Neuronal stem cell (in vitro differentiated cells): ENCODE measurements at regions not wholly inside any gene's neighbourhood (a gene's known extent, or its start where the extent isn't known, plus 50 kb on each side); places are given as distances from the start of the nearest gene placed in this dataset.

ENCODE experiments used
- DNase-seq: peaks from one replicate; pipeline ENCODE4 v3.0.0-alpha.2; 2013; ENCODE audit warnings: low spot score
- H2AFZ ChIP-seq: one replicate; pipeline ENCODE4 v1.6.1; 2013; ENCODE audit warnings: mild to moderate bottlenecking, low read length, inconsistent platforms
- H2AK5ac ChIP-seq: 2 replicates; pipeline ENCODE4 v1.6.1; 2013; ENCODE audit warnings: low read depth, mild to moderate bottlenecking, inconsistent platforms, low read length, moderate library complexity, mixed read lengths
- H2BK120ac ChIP-seq: 2 replicates; pipeline ENCODE4 v1.6.1; 2013; ENCODE audit warnings: low read depth, mild to moderate bottlenecking, inconsistent platforms, low read length, moderate library complexity, mixed read lengths
- H2BK12ac ChIP-seq: one replicate; pipeline ENCODE4 v1.6.1; 2013; ENCODE audit warnings: low read length, inconsistent platforms
- H2BK15ac ChIP-seq: 2 replicates; pipeline ENCODE4 v1.6.1; 2013; ENCODE audit warnings: mild to moderate bottlenecking, low read length, inconsistent platforms, mixed read lengths
- H2BK5ac ChIP-seq: one replicate; pipeline ENCODE4 v1.6.1; 2013; ENCODE audit warnings: inconsistent platforms, mild to moderate bottlenecking, low read length, moderate library complexity
- H3K14ac ChIP-seq: one replicate; pipeline ENCODE4 v1.6.1; 2013; ENCODE audit warnings: low read length, inconsistent platforms
- H3K18ac ChIP-seq: 2 replicates; pipeline ENCODE4 v1.6.1; 2013; ENCODE audit warnings: low read length, inconsistent platforms
- H3K23ac ChIP-seq: 2 replicates; pipeline ENCODE4 v1.6.1; 2013; ENCODE audit warnings: low read depth, mild to moderate bottlenecking, mixed read lengths, low read length, inconsistent platforms; ENCODE audit not compliant: poor library complexity
- H3K27ac ChIP-seq: replicated peaks from 3 replicates; pipeline ENCODE4 v1.5.1; 2013; ENCODE audit warnings: low read length, inconsistent platforms
- H3K27me3 ChIP-seq, 3 experiments: 2 replicates each; pipeline ENCODE4 v1.6.1; 2013; ENCODE audit warnings: low read length in 3 of 3, mild to moderate bottlenecking in 2 of 3, inconsistent platforms in 1 of 3, low read depth in 1 of 3, mixed read lengths in 1 of 3, moderate library complexity in 1 of 3; ENCODE audit not compliant: control insufficient read depth in 3 of 3, insufficient read depth in 3 of 3
- H3K36me3 ChIP-seq, 2 donors: replicated peaks in 1 of 2; 2 replicates each; pipeline ENCODE4 v1.6.1; 2013; ENCODE audit warnings: low read length in 2 of 2; ENCODE audit not compliant: control insufficient read depth in 2 of 2, insufficient read depth in 2 of 2
- H3K4ac ChIP-seq: 2 replicates; pipeline ENCODE4 v1.6.1; 2013; ENCODE audit warnings: inconsistent platforms, mild to moderate bottlenecking, low read length, moderate library complexity
- H3K4me1 ChIP-seq, 2 donors: 1 replicate in 1 of 2; 2 replicates in 1 of 2; pipeline ENCODE4 v1.6.1; 2013; ENCODE audit warnings: low read length in 2 of 2, low read depth in 1 of 2; ENCODE audit not compliant: control insufficient read depth in 2 of 2, insufficient read depth in 1 of 2
- H3K4me2 ChIP-seq: one replicate; pipeline ENCODE4 v1.6.1; 2013; ENCODE audit warnings: mild to moderate bottlenecking, low read length, inconsistent platforms; ENCODE audit not compliant: insufficient read depth, poor library complexity, severe bottlenecking
- H3K4me3 ChIP-seq, 2 donors: 2 replicates each; pipeline ENCODE4 v1.5.1; 2013; ENCODE audit warnings: low read length in 2 of 2, mild to moderate bottlenecking in 2 of 2, inconsistent platforms in 1 of 2, moderate library complexity in 1 of 2
- H3K79me1 ChIP-seq: one replicate; pipeline ENCODE4 v1.6.1; 2013; ENCODE audit warnings: low read depth, mild to moderate bottlenecking, inconsistent platforms, low read length, moderate library complexity
- H3K9ac ChIP-seq: one replicate; pipeline ENCODE4 v1.6.1; 2013; ENCODE audit warnings: mild to moderate bottlenecking, low read depth, low read length, inconsistent platforms; ENCODE audit not compliant: poor library complexity
- H3K9me3 ChIP-seq, 2 donors: replicated peaks in 1 of 2; 2 replicates each; pipeline versions ENCODE3 to v1.6.1; 2013; ENCODE audit warnings: low read length in 2 of 2, mild to moderate bottlenecking in 2 of 2, inconsistent platforms in 1 of 2, low read depth in 1 of 2, mixed read lengths in 1 of 2, moderate library complexity in 1 of 2; ENCODE audit not compliant: control insufficient read depth in 2 of 2, insufficient read depth in 1 of 2
- H4K8ac ChIP-seq: one replicate; pipeline ENCODE4 v1.6.1; 2013; ENCODE audit warnings: low read depth, mild to moderate bottlenecking, inconsistent platforms, low read length, moderate library complexity
- H4K91ac ChIP-seq: one replicate; pipeline ENCODE4 v1.6.1; 2013; ENCODE audit warnings: low read length, low read depth, mild to moderate bottlenecking, inconsistent platforms; ENCODE audit not compliant: poor library complexity
- WGBS, 2 donors: extraction: QIAGEN DNeasy Blood & Tissue Kit; methylation state at CpG; one replicate each; pipeline ENCODE4 v1.1.7; 2013; ENCODE audit warnings: missing lambda C conversion rate in 2 of 2, mixed read lengths in 1 of 2; ENCODE audit not compliant: insufficient read length in 2 of 2, insufficient replicate concordance in 1 of 2; ENCODE audit errors: extremely low coverage in 2 of 2; 5-methylcytosine and 5-hydroxymethylcytosine counted together

DNA sequence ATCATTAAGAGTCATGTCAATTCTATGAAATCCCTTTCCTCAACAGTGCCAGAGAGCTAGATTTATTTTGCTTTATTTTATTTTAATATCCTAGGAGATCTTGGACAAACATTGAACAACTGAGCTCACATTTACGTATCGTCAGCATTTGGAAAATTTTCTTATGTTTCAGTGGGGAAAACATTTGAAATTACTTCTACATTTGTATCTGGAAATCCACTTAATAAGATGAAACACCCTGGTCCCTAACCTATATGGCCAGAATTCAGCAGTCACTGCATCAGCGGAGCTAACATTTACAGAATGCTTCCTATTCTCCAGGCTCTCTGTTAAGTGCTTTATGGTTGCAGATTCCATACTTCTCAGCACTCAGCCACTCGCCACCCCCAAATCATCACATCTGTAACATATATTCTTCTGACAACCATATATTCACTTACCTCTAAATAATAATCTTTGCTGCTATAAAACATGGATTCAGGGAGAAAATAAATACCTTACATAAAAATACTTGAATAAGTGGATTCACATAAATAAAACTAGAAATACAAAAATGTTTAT lies 773.9 kb downstream of the JRKL start:
- Histone ChIP-seq H2BK12ac (no peak overlapping the region), H3K27ac (no peak overlapping the region), H2BK5ac (no peak overlapping the region), H2AFZ (no peak overlapping the region), H2AK5ac (no peak overlapping the region), H3K4me3 (no peak overlapping the region), H3K14ac (no peak overlapping the region), H2BK15ac (no peak overlapping the region), H3K18ac (no peak overlapping the region), H3K23ac (no peak overlapping the region), H3K4me1 (no peaks in the 10 kb centered on the region), H3K27me3 (no peaks in the 10 kb centered on the region), H3K79me1 (no peaks in the 10 kb centered on the region), H4K8ac (no peak overlapping the region), H3K4ac (no peak overlapping the region), H3K9me3 (no peaks in the 10 kb centered on the region), H3K9ac (no peak overlapping the region), H2BK120ac (no peak overlapping the region), H4K91ac (no peak overlapping the region), H3K4me2 (no peak overlapping the region), H3K36me3 (no peaks in the 10 kb centered on the region)
- WGBS, 2 donors = no CpG with 5 or more reads among the region's 4 CpGs
- no peak for DNase-seq

- Histone ChIP-seq H2AK5ac (no peak overlapping the region), H3K27me3 (no peaks in the 10 kb centered on the region), H3K9me3 (no peaks in the 10 kb centered on the region), H3K4me1 (peaks cover 0 to 3% of the 10 kb centered on the region in 2 donors), H2AFZ (no peak overlapping the region), H3K14ac (no peak overlapping the region), H3K4me2 (no peak overlapping the region), H3K9ac (no peak overlapping the region), H2BK15ac (no peak overlapping the region), H3K79me1 (no peaks in the 10 kb centered on the region), H3K18ac (no peak overlapping the region), H2BK12ac (no peak overlapping the region), H4K91ac (no peak overlapping the region), H3K4ac (no peak overlapping the region), H3K4me3 (no peak overlapping the region), H4K8ac (no peak overlapping the region), H3K36me3 (no peaks in the 10 kb centered on the region), H3K23ac (no peak overlapping the region), H3K27ac (no peak overlapping the region), H2BK120ac (no peak overlapping the region), H2BK5ac (no peak overlapping the region)
- no peak for DNase-seq
- WGBS, 2 donors = no CpG with 5 or more reads among the region's 3 CpGs
These were observed 812.2 kb downstream of the JRKL start for GRCh38 chr11:97201743-97202612.

- Histone ChIP-seq H3K4me2 (no peak overlapping the region), H3K9ac (no peak overlapping the region), H3K27me3 (no peaks in the 10 kb centered on the region), H2BK12ac (no peak overlapping the region), H3K4me1 (peaks cover 0 to 3% of the 10 kb centered on the region in 2 donors), H2BK120ac (no peak overlapping the region), H3K27ac (no peak overlapping the region), H3K4me3 (no peak overlapping the region), H2BK5ac (no peak overlapping the region), H3K14ac (no peak overlapping the region), H4K8ac (no peak overlapping the region), H3K23ac (no peak overlapping the region), H3K36me3 (no peaks in the 10 kb centered on the region), H3K18ac (no peak overlapping the region), H3K9me3 (no peaks in the 10 kb centered on the region), H2AFZ (no peak overlapping the region), H3K4ac (no peak overlapping the region), H4K91ac (no peak overlapping the region), H3K79me1 (no peaks in the 10 kb centered on the region), H2AK5ac (no peak overlapping the region), H2BK15ac (no peak overlapping the region)
- DNase-seq = no peak
- no CpG with 5 or more reads among the region's 8 CpGs for WGBS, 2 donors
These were observed 812.9 kb downstream of the JRKL start for GRCh38 chr11:97202613-97203292.

GRCh38 chr11:97218011-97218410 lies 828.2 kb downstream of the JRKL start:
- Histone ChIP-seq H2AFZ (no peak overlapping the region), H3K4me3 (no peak overlapping the region), H4K91ac (no peak overlapping the region), H2BK120ac (no peak overlapping the region), H3K27me3 (no peaks in the 10 kb centered on the region), H2BK12ac (no peak overlapping the region), H3K9ac (no peak overlapping the region), H3K4me1 (no peaks in the 10 kb centered on the region), H3K14ac (no peak overlapping the region), H3K23ac (no peak overlapping the region), H2BK5ac (no peak overlapping the region), H3K79me1 (no peaks in the 10 kb centered on the region), H3K18ac (no peak overlapping the region), H3K9me3 (no peaks in the 10 kb centered on the region), H3K4ac (no peak overlapping the region), H3K4me2 (no peak overlapping the region), H2BK15ac (no peak overlapping the region), H4K8ac (no peak overlapping the region), H2AK5ac (no peak overlapping the region), H3K27ac (no peak overlapping the region), H3K36me3 (no peaks in the 10 kb centered on the region)
- WGBS, 2 donors = no CpG with 5 or more reads among the region's 3 CpGs
- DNase-seq = no peak
